ENCODE measurements at regions not wholly inside any gene's neighbourhood (a gene's known extent, or its start where the extent isn't known, plus 50 kb on each side); places are given as distances from the start of the nearest gene placed in this dataset.

DNA sequence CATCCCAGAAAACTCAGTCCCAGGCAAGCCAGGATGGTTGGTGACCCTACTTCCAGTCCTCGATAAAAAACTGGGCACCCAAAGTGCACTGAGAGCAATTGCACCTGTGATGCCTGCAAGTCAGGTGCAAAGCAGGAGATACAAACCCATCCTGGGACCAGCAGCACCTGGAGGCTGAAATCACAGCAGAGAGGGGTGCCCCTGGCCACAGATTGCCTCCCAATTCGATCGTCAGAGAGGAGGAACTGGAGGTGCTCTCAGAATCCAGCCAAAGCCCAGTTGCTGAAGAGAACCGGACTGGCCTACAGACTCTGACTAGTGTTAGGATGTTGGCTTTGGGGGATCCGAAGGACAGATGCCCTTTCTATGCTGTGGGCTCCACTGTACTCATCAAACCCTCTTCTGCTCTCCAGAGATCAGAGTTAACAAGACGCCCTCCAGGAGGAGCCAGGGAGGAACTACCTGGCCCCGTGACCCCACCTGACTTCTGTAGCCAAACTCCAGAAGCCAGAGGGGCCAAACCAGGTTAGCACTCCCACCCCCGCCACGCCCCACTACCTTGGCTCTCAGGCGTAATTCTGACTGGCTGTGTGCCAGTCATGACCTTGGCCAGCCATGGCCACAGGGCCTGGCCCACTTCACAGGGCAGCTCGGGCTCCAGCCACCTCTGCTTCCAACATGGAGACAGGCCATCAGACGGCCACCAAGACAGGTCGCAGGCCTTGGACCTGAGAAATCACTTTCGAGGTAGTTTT, 284.5 kb upstream of the RTL1 start:
- Mint-ChIP-seq H3K4me1 (no peaks in the 10 kb centered on the region), H3K27me3 (peaks cover 5 to 14% of the 10 kb centered on the region in 2 donors), H3K36me3 (peaks cover 0 to 1% (median 0%) of the 10 kb centered on the region in 3 donors), H3K4me3 (no peak overlapping the region), H3K9me3 (no peaks in the 10 kb centered on the region), H3K27ac (no peak overlapping the region)
- Histone ChIP-seq H3K27me3 (ENCODE audit: insufficient read depth, low read length, poor library complexity, severe bottlenecking) (no peaks in the 10 kb centered on the region), H3K4me1 (ENCODE audit: insufficient read depth, low read length) (no peaks in the 10 kb centered on the region), H3K27ac (ENCODE audit: low read depth, low read length) (no peak overlapping the region), H3K4me3 (ENCODE audit: low read length) (no peak overlapping the region), H3K9me3 (ENCODE audit: low read length) (no peaks in the 10 kb centered on the region), H3K36me3 (ENCODE audit: insufficient read depth, low read length) (no peaks in the 10 kb centered on the region)
- DNase-seq, result no peak
- ChIA-PET CTCF (no interaction called here), POLR2A (no interaction called here)

GRCh38 chr14:101188571-101188915, 285.0 kb upstream of the RTL1 start:
- H3K36me3 ChIP-seq (ENCODE audit: insufficient read depth, low read length), result no peaks in the 10 kb centered on the region
- no peaks in the 10 kb centered on the region for H3K4me1 Mint-ChIP-seq
- H3K9me3 ChIP-seq (ENCODE audit: low read length), result no peaks in the 10 kb centered on the region
- no peaks in the 10 kb centered on the region for H3K27me3 ChIP-seq (ENCODE audit: insufficient read depth, low read length, poor library complexity, severe bottlenecking)
- no peak overlapping the region for H3K27ac Mint-ChIP-seq
- H3K4me3 ChIP-seq (ENCODE audit: low read length), result no peak overlapping the region
- H3K27ac ChIP-seq (ENCODE audit: low read depth, low read length), result no peak overlapping the region
- H3K4me1 ChIP-seq (ENCODE audit: insufficient read depth, low read length), result no peaks in the 10 kb centered on the region
- H3K9me3 Mint-ChIP-seq, result no peaks in the 10 kb centered on the region
- peaks cover 0 to 1% (median 0%) of the 10 kb centered on the region in 3 donors for H3K36me3 Mint-ChIP-seq
- no peak for DNase-seq
- H3K4me3 Mint-ChIP-seq, result no peak overlapping the region
- ChIA-PET CTCF (no interaction called here), POLR2A (no interaction called here)
- peaks cover 5 to 14% of the 10 kb centered on the region in 2 donors for H3K27me3 Mint-ChIP-seq

DNA sequence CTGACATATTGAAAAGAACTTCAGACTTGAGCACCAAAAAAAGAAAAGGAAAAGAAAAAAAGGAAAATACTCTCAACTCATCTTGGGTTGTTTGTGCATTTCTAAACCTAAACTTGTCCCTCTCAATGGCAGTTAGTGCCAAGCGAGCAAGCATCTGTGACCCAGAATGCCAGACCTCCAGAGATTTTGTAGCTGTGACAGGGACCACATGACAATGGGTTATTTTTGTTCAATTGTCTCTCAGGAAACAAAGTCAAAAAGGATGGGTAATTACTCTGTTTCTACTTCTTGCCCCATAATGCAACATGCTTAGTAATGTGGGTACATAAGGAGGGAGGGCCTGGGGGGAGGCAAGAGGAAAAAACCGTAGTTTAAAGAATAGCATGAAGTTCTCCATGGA, 285.7 kb upstream of the RTL1 start:
- Mint-ChIP-seq H3K27me3 (peaks cover 5 to 14% of the 10 kb centered on the region in 2 donors), H3K4me3 (no peak overlapping the region), H3K4me1 (no peaks in the 10 kb centered on the region), H3K9me3 (no peaks in the 10 kb centered on the region), H3K27ac (no peak overlapping the region), H3K36me3 (peaks cover 0 to 1% (median 0%) of the 10 kb centered on the region in 3 donors)
- POLR2A ChIA-PET, result no interaction called here
- H3K27me3 ChIP-seq (ENCODE audit: insufficient read depth, low read length, poor library complexity, severe bottlenecking), result no peaks in the 10 kb centered on the region
- CTCF ChIA-PET, result no interaction called here
- no peaks in the 10 kb centered on the region for H3K4me1 ChIP-seq (ENCODE audit: insufficient read depth, low read length)
- H3K4me3 ChIP-seq (ENCODE audit: low read length), result no peak overlapping the region
- H3K36me3 ChIP-seq (ENCODE audit: insufficient read depth, low read length), result no peaks in the 10 kb centered on the region
- DNase-seq, result no peak
- H3K9me3 ChIP-seq (ENCODE audit: low read length), result no peaks in the 10 kb centered on the region
- H3K27ac ChIP-seq (ENCODE audit: low read depth, low read length), result no peak overlapping the region

- H3K9me3 Mint-ChIP-seq, result no peaks in the 10 kb centered on the region
- no peak for DNase-seq
- peaks cover 2 to 11% of the 10 kb centered on the region in 2 donors for H3K27me3 Mint-ChIP-seq
- Histone ChIP-seq H3K36me3 (ENCODE audit: insufficient read depth, low read length) (no peaks in the 10 kb centered on the region), H3K4me1 (ENCODE audit: insufficient read depth, low read length) (no peaks in the 10 kb centered on the region), H3K4me3 (ENCODE audit: low read length) (no peak overlapping the region), H3K27me3 (ENCODE audit: insufficient read depth, low read length, poor library complexity, severe bottlenecking) (no peaks in the 10 kb centered on the region), H3K27ac (ENCODE audit: low read depth, low read length) (no peak overlapping the region), H3K9me3 (ENCODE audit: low read length) (no peaks in the 10 kb centered on the region)
- H3K4me1 Mint-ChIP-seq, result no peaks in the 10 kb centered on the region
- no peak overlapping the region for H3K4me3 Mint-ChIP-seq
- CTCF ChIA-PET, result no interaction called here
- no peak overlapping the region for H3K27ac Mint-ChIP-seq
- peaks cover 0 to 1% (median 0%) of the 10 kb centered on the region in 3 donors for H3K36me3 Mint-ChIP-seq
- POLR2A ChIA-PET, result no interaction called here
Observed at GRCh38 chr14:101189962-101190560, 286.5 kb upstream of the RTL1 start.

DNA sequence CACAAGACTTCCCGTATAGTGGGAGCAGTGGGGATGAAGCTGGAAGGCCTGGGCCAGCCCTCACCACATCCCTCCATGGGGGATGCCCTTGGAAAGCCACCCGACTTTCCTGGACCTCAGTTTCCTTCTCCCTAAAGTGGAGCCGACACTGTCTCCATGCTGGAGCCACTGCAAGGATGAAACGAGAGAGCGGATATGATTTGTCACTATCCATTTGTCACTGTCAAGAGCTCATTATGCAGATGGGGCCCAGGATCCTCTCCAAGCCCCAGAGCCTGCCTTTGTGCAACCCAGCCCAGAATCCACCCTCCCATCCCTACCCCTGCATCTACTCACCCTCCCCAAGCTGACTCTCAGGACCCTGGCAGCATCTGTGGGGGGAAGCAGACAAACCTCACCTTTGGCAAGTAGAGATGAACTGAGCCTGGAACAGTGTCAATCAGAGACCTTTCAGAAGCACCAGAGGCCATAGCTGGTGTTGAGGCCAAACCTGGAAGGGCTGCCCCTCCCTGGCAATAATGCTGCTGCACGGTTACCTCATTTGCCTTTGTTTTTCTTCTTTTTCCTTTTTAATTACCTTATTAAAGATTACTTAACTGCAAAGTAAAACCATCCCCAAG, 287.7 kb upstream of the RTL1 start:
- CTCF ChIA-PET, result no interaction called here
- Histone ChIP-seq H3K27ac (ENCODE audit: low read depth, low read length) (no peak overlapping the region), H3K4me1 (ENCODE audit: insufficient read depth, low read length) (no peaks in the 10 kb centered on the region), H3K4me3 (ENCODE audit: low read length) (no peak overlapping the region), H3K27me3 (ENCODE audit: insufficient read depth, low read length, poor library complexity, severe bottlenecking) (no peaks in the 10 kb centered on the region), H3K36me3 (ENCODE audit: insufficient read depth, low read length) (no peaks in the 10 kb centered on the region), H3K9me3 (ENCODE audit: low read length) (no peaks in the 10 kb centered on the region)
- no peak overlapping the region for H3K27ac Mint-ChIP-seq
- H3K36me3 Mint-ChIP-seq, result peaks cover 0 to 1% (median 0%) of the 10 kb centered on the region in 3 donors
- H3K4me3 Mint-ChIP-seq, result no peak overlapping the region
- no peaks in the 10 kb centered on the region for H3K4me1 Mint-ChIP-seq
- POLR2A ChIA-PET, result no interaction called here
- H3K9me3 Mint-ChIP-seq, result no peaks in the 10 kb centered on the region
- peaks cover 2 to 6% of the 10 kb centered on the region in 2 donors for H3K27me3 Mint-ChIP-seq
- DNase-seq, result no peak

GRCh38 chr14:101191721-101192660, 288.5 kb upstream of the RTL1 start:
- H3K9me3 Mint-ChIP-seq, result no peaks in the 10 kb centered on the region

DNA sequence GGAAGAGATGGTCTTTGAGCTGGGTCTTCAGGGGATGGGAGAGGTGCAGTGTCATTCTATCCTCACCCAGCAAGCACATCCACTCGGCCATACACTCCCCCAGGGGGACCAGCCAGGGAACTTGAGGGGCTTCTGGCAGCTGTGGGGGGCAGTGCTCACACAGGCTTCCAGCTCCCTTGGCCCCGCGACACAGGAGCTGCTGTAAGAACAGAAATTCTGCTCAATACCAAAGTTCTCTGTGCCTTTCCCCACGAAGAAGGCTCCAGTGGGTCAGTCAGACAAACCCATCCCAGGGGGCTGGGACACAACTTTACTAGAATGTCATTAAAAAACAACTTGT, 289.1 kb upstream of the RTL1 start:
- POLR2A ChIA-PET, result no interaction called here
- Histone ChIP-seq H3K9me3 (ENCODE audit: low read length) (no peaks in the 10 kb centered on the region), H3K27ac (ENCODE audit: low read depth, low read length) (no peak overlapping the region), H3K4me1 (ENCODE audit: insufficient read depth, low read length) (no peaks in the 10 kb centered on the region), H3K36me3 (ENCODE audit: insufficient read depth, low read length) (no peaks in the 10 kb centered on the region), H3K4me3 (ENCODE audit: low read length) (no peak overlapping the region), H3K27me3 (ENCODE audit: insufficient read depth, low read length, poor library complexity, severe bottlenecking) (no peaks in the 10 kb centered on the region)
- Mint-ChIP-seq H3K4me1 (no peaks in the 10 kb centered on the region), H3K36me3 (peaks cover 0 to 1% (median 0%) of the 10 kb centered on the region in 3 donors), H3K9me3 (no peaks in the 10 kb centered on the region), H3K4me3 (no peak overlapping the region), H3K27ac (no peak overlapping the region), H3K27me3 (peaks cover 0 to 2% of the 10 kb centered on the region in 2 donors)
- CTCF ChIA-PET, result no interaction called here
- no peak for DNase-seq

More at GRCh38 chr14:101191721-101192660, 288.5 kb upstream of the RTL1 start:
- DNase-seq, result no peak
- Mint-ChIP-seq H3K4me3 (no peak overlapping the region), H3K27ac (no peak overlapping the region), H3K27me3 (peaks cover 0 to 2% of the 10 kb centered on the region in 2 donors), H3K4me1 (no peaks in the 10 kb centered on the region), H3K36me3 (peaks cover 0 to 1% (median 0%) of the 10 kb centered on the region in 3 donors)
- no peaks in the 10 kb centered on the region for H3K4me1 ChIP-seq (ENCODE audit: insufficient read depth, low read length)
- ChIA-PET CTCF (no interaction called here), POLR2A (no interaction called here)
- H3K27ac ChIP-seq (ENCODE audit: low read depth, low read length), result no peak overlapping the region
- no peaks in the 10 kb centered on the region for H3K9me3 ChIP-seq (ENCODE audit: low read length)
- H3K4me3 ChIP-seq (ENCODE audit: low read length), result no peak overlapping the region
- no peaks in the 10 kb centered on the region for H3K36me3 ChIP-seq (ENCODE audit: insufficient read depth, low read length)
- H3K27me3 ChIP-seq (ENCODE audit: insufficient read depth, low read length, poor library complexity, severe bottlenecking), result no peaks in the 10 kb centered on the region
